ENCODE measurements at regions not wholly inside any gene's neighbourhood (a gene's known extent, or its start where the extent isn't known, plus 50 kb on each side); places are given as distances from the start of the nearest gene placed in this dataset.

GRCh38 chr7:65308300-65308678 lies 65.4 kb upstream of the ZNF92 start:
- CTCF ChIA-PET, result interaction anchor here (1.2 to 1.9 kb wide), 2 partner anchors 72 to 92 kb away, joined by 3 to 15 read pairs; no protein-coding TSS in a partner anchor
- intact Hi-C loops (cut with micrococcal nuclease; ENCODE audit: unreplicated experiment), result no loop called here

DNA sequence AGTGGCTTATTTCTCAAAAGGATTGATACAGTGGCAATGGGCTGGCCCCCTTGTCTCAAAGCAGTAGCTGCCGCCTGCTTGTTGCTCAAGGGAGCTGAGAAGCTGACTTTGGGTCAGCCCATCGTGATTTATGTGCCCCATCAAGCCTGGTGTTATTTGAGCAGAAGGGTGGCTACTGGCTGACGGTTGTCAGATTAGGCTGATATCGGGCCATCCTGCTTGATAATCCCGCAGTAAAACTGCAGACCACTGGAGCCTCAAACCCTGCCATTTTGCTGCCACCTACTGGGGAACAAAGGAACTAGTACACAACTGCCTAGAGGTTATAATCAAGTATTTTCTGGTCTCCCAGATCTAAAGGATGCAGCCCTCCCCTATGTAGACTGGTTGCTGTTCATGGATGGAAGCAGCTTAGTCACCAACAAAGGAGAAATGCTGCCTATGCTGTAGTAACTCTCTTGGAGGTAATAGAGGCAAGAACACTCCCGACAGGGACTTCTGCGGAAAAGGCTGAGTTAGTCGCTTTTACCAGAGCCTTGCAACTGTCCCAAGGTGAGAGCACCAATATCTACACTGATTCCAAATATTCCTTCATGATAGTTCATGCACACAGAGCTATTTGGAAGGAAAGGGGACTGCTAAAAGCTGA lies 65.9 kb upstream of the ZNF92 start:
- in situ Hi-C loops (cut with HindIII; ENCODE audit: low pct_unique_long_range_greater_than_20kb, low sequenced_read_pairs), result no loop called here
- intact Hi-C loops (cut with micrococcal nuclease; ENCODE audit: unreplicated experiment), result loop anchor here (1.0 kb wide), 1 partner anchor 91 kb away; no protein-coding TSS in a partner anchor
- POLR2A ChIA-PET, result no interaction called here

More at GRCh38 chr7:65308300-65308678, 65.4 kb upstream of the ZNF92 start:
- no peaks in the 10 kb centered on the region for H3K27me3 ChIP-seq (ENCODE audit: control insufficient read depth, insufficient read depth, low read length)
- POLR2A ChIA-PET, result no interaction called here
- ATAC-seq, result no peak
- no peaks in the 10 kb centered on the region for H3K36me3 ChIP-seq (ENCODE audit: control insufficient read depth, insufficient read depth, low read length)
- no peaks in the 10 kb centered on the region for H3K4me1 ChIP-seq (ENCODE audit: control insufficient read depth, insufficient read depth, low read length)
- no peak overlapping the region for H3K4me3 ChIP-seq (ENCODE audit: low read depth in 2 of 2, low read length in 2 of 2)
- TF ChIP-seq TCF7L2 (IDR thresholded peaks at IDR 0.05; ENCODE audit: low read depth, low read length) (no peak), SIN3A (IDR thresholded peaks at IDR 0.05; ENCODE audit: borderline replicate concordance, insufficient read depth, low read depth, low read length) (no peak), REST (IDR thresholded peaks at IDR 0.05; ENCODE audit: insufficient read depth in 1 of 2, low read depth in 2 of 2, low read length in 1 of 2) (no peak), POLR2AphosphoS5 (IDR thresholded peaks at IDR 0.05; ENCODE audit: low read depth, low read length) (no peak)
- TF ChIP-seq, protein P1, sequence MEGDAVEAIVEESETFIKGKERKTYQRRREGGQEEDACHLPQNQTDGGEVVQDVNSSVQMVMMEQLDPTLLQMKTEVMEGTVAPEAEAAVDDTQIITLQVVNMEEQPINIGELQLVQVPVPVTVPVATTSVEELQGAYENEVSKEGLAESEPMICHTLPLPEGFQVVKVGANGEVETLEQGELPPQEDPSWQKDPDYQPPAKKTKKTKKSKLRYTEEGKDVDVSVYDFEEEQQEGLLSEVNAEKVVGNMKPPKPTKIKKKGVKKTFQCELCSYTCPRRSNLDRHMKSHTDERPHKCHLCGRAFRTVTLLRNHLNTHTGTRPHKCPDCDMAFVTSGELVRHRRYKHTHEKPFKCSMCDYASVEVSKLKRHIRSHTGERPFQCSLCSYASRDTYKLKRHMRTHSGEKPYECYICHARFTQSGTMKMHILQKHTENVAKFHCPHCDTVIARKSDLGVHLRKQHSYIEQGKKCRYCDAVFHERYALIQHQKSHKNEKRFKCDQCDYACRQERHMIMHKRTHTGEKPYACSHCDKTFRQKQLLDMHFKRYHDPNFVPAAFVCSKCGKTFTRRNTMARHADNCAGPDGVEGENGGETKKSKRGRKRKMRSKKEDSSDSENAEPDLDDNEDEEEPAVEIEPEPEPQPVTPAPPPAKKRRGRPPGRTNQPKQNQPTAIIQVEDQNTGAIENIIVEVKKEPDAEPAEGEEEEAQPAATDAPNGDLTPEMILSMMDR (IDR thresholded peaks at IDR 0.05), result no peak
- no peak for DNase-seq (ENCODE audit: low read depth, low spot score)
- in situ Hi-C loops (cut with HindIII; ENCODE audit: low pct_unique_long_range_greater_than_20kb, low sequenced_read_pairs), result no loop called here
- H3K9me3 ChIP-seq (ENCODE audit: control insufficient read depth, insufficient read depth, low read depth, low read length), result no peaks in the 10 kb centered on the region
- no peak overlapping the region for H3K27ac ChIP-seq (ENCODE audit: low read length)
- no TSS peak for BruUV-seq (replicated peaks)

More for the DNA sequence above, 65.9 kb upstream of the ZNF92 start:
- Histone ChIP-seq H3K27me3 (ENCODE audit: control insufficient read depth, insufficient read depth, low read length) (no peaks in the 10 kb centered on the region), H3K27ac (ENCODE audit: low read length) (no peak overlapping the region), H3K4me1 (ENCODE audit: control insufficient read depth, insufficient read depth, low read length) (no peaks in the 10 kb centered on the region), H3K36me3 (ENCODE audit: control insufficient read depth, insufficient read depth, low read length) (no peaks in the 10 kb centered on the region), H3K4me3 (ENCODE audit: low read depth in 2 of 2, low read length in 2 of 2) (no peak overlapping the region), H3K9me3 (ENCODE audit: control insufficient read depth, insufficient read depth, low read depth, low read length) (no peaks in the 10 kb centered on the region)
- DNase-seq (ENCODE audit: low read depth, low spot score), result peak; percentile 38
- ATAC-seq, result peak; percentile 92
- CTCF ChIA-PET, result interaction anchor here (0.7 to 1.9 kb wide), 4 partner anchors 55 to 282 kb away, joined by 3 to 15 read pairs (median 4); no protein-coding TSS in a partner anchor
- no TSS peak for BruUV-seq (replicated peaks)
- TF ChIP-seq TCF7L2 (IDR thresholded peaks at IDR 0.05; ENCODE audit: low read depth, low read length), result no peak
- no peak for TF ChIP-seq REST (IDR thresholded peaks at IDR 0.05; ENCODE audit: insufficient read depth in 1 of 2, low read depth in 2 of 2, low read length in 1 of 2)
- TF ChIP-seq SIN3A (IDR thresholded peaks at IDR 0.05; ENCODE audit: borderline replicate concordance, insufficient read depth, low read depth, low read length), result no peak
- TF ChIP-seq, protein P1 (IDR thresholded peaks at IDR 0.05), result peak; percentile 89
